Mesenchymal stem cell (in vitro differentiated cells and primary cell): ENCODE measurements at regions not wholly inside any gene's neighbourhood (a gene's known extent, or its start where the extent isn't known, plus 50 kb on each side); places are given as distances from the start of the nearest gene placed in this dataset.

ENCODE experiments used
- DNase-seq: peaks from one replicate; pipeline ENCODE4 v3.0.0-alpha.2; 2013
- H2AFZ ChIP-seq: one replicate; pipeline ENCODE4 v1.6.1; 2013; ENCODE audit warnings: low read depth, mild to moderate bottlenecking, control low read depth, inconsistent platforms, low read length, moderate library complexity
- H2AK5ac ChIP-seq: 2 replicates; pipeline ENCODE4 v1.6.1; 2013; ENCODE audit warnings: low read length, moderate library complexity, mild to moderate bottlenecking, inconsistent platforms; ENCODE audit not compliant: severe bottlenecking
- H2BK120ac ChIP-seq: one replicate; pipeline ENCODE4 v1.6.1; 2013; ENCODE audit warnings: low read depth, mild to moderate bottlenecking, inconsistent platforms, low read length, moderate library complexity
- H2BK12ac ChIP-seq, 2 experiments: one replicate each; pipeline ENCODE4 v1.6.1; 2013; ENCODE audit warnings: inconsistent platforms in 2 of 2, low read length in 2 of 2, mild to moderate bottlenecking in 2 of 2, moderate library complexity in 2 of 2, control low read depth in 1 of 2
- H2BK15ac ChIP-seq: one replicate; pipeline ENCODE4 v1.6.1; 2013; ENCODE audit warnings: mild to moderate bottlenecking, low read depth, inconsistent platforms; ENCODE audit not compliant: poor library complexity, severe bottlenecking
- H2BK5ac ChIP-seq: 2 replicates; pipeline ENCODE4 v1.6.1; 2013; ENCODE audit warnings: low read depth, mild to moderate bottlenecking, low read length, control low read depth, inconsistent platforms; ENCODE audit not compliant: poor library complexity, severe bottlenecking
- H3K14ac ChIP-seq, 2 experiments: one replicate each; pipeline ENCODE4 v1.6.1; 2013; ENCODE audit warnings: inconsistent platforms in 2 of 2, low read length in 2 of 2, control low read depth in 1 of 2, mild to moderate bottlenecking in 1 of 2, moderate library complexity in 1 of 2
- H3K18ac ChIP-seq, 2 experiments: one replicate each; pipeline ENCODE4 v1.6.1; 2013; ENCODE audit warnings: inconsistent platforms in 2 of 2, low read length in 2 of 2, control low read depth in 1 of 2, low read depth in 1 of 2, mild to moderate bottlenecking in 1 of 2
- H3K23ac ChIP-seq, 2 experiments: one replicate each; pipeline ENCODE4 v1.6.1; 2013; ENCODE audit warnings: inconsistent platforms in 2 of 2, low read length in 2 of 2, mild to moderate bottlenecking in 2 of 2, moderate library complexity in 2 of 2, control low read depth in 1 of 2
- H3K27ac ChIP-seq: 2 replicates; pipeline ENCODE4 v1.5.1; 2013; ENCODE audit warnings: mild to moderate bottlenecking, moderate library complexity, low read length, control low read depth, inconsistent platforms; ENCODE audit not compliant: poor library complexity, severe bottlenecking
- H3K27me3 ChIP-seq, 2 experiments: 2 replicates each; pipeline versions ENCODE4 v1.6.1 to v1.7.0; 2013; ENCODE audit warnings: low read length in 2 of 2, mild to moderate bottlenecking in 2 of 2, moderate library complexity in 2 of 2, control low read depth in 1 of 2, inconsistent platforms in 1 of 2; ENCODE audit not compliant: control insufficient read depth in 1 of 2, insufficient read depth in 1 of 2
- H3K36me3 ChIP-seq, 2 experiments: 2 replicates each; pipeline versions ENCODE4 v1.6.1 to v1.7.0; 2013; ENCODE audit warnings: low read length in 2 of 2, control low read depth in 1 of 2, inconsistent platforms in 1 of 2, low read depth in 1 of 2, mild to moderate bottlenecking in 1 of 2; ENCODE audit not compliant: insufficient read depth in 2 of 2, control insufficient read depth in 1 of 2
- H3K4ac ChIP-seq, 2 experiments: one replicate each; pipeline ENCODE4 v1.6.1; 2013; ENCODE audit warnings: inconsistent platforms in 2 of 2, low read length in 2 of 2, mild to moderate bottlenecking in 2 of 2, moderate library complexity in 2 of 2, control low read depth in 1 of 2, low read depth in 1 of 2
- H3K4me1 ChIP-seq: 2 replicates; pipeline ENCODE4 v1.6.1; 2013; ENCODE audit warnings: low read depth, low read length, control low read depth; ENCODE audit not compliant: control insufficient read depth, insufficient read depth
- H3K4me2 ChIP-seq: 2 replicates; pipeline ENCODE4 v1.6.1; 2013; ENCODE audit warnings: low read length, mild to moderate bottlenecking, inconsistent platforms; ENCODE audit not compliant: poor library complexity, severe bottlenecking
- H3K4me3 ChIP-seq, 2 experiments: 2 replicates each; pipeline versions ENCODE4 v1.5.1 to v1.7.0; 2013; ENCODE audit warnings: low read length in 2 of 2, mild to moderate bottlenecking in 2 of 2, control low read depth in 1 of 2, low read depth in 1 of 2; ENCODE audit not compliant: insufficient read depth in 1 of 2
- H3K79me1 ChIP-seq: replicated peaks from 2 replicates; pipeline ENCODE4 v1.6.1; 2013; ENCODE audit warnings: mild to moderate bottlenecking, control low read depth, low read length, inconsistent platforms; ENCODE audit not compliant: poor library complexity, severe bottlenecking
- H3K9ac ChIP-seq: 2 replicates; pipeline ENCODE4 v1.7.0; 2013; ENCODE audit warnings: mild to moderate bottlenecking, low read length, moderate library complexity
- H3K9me3 ChIP-seq: 2 replicates; pipeline ENCODE4 v1.7.0; 2013; ENCODE audit warnings: mild to moderate bottlenecking, low read length; ENCODE audit not compliant: control insufficient read depth
- H4K8ac ChIP-seq: one replicate; pipeline ENCODE4 v1.6.1; 2013; ENCODE audit warnings: inconsistent platforms, mild to moderate bottlenecking, low read length, moderate library complexity
- H4K91ac ChIP-seq: one replicate; pipeline ENCODE4 v1.6.1; 2013; ENCODE audit warnings: mild to moderate bottlenecking, low read length, inconsistent platforms
- WGBS: methylation state at CpG from one replicate; pipeline ENCODE4 v1.1.7; 2013; ENCODE audit warnings: mixed read lengths; 5-methylcytosine and 5-hydroxymethylcytosine counted together

DNA sequence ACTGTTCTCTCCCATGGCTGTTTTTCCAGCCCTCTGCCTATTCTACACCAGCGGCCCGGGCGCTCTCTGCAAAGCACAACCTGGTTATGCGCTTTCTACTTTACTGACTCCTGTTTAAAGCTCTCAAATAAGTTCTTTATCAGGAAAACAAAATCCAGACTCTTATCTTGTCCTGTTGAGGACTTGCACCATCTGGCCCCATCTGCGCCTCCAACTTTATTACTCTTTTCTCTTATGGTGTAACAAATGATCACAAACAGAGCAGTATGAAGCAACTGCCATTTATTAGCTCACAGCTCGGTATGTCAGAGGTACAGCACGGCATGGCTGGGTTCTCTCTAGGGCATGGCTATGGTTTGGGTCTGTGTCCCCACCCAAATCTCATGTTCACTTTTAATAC lies 236.5 kb upstream of the NT5C1B start:
- Histone ChIP-seq H3K9ac (no peak overlapping the region), H3K79me1 (no peaks in the 10 kb centered on the region), H3K36me3 (no peaks in the 10 kb centered on the region), H2AFZ (no peak overlapping the region), H3K4me3 (no peak overlapping the region), H2BK15ac (no peak overlapping the region), H2AK5ac (no peak overlapping the region), H3K9me3 (no peaks in the 10 kb centered on the region), H3K4me2 (no peak overlapping the region), H2BK120ac (no peak overlapping the region), H3K18ac (no peak overlapping the region), H2BK12ac (no peak overlapping the region), H4K8ac (no peak overlapping the region), H2BK5ac (no peak overlapping the region), H3K4me1 (no peaks in the 10 kb centered on the region), H4K91ac (no peak overlapping the region), H3K4ac (no peak overlapping the region), H3K27ac (no peak overlapping the region), H3K27me3 (no peaks in the 10 kb centered on the region), H3K23ac (no peak overlapping the region), H3K14ac (no peak overlapping the region)
- no peak for DNase-seq
- WGBS = 61% methylated on average over 7 of the region's 7 CpGs

DNA sequence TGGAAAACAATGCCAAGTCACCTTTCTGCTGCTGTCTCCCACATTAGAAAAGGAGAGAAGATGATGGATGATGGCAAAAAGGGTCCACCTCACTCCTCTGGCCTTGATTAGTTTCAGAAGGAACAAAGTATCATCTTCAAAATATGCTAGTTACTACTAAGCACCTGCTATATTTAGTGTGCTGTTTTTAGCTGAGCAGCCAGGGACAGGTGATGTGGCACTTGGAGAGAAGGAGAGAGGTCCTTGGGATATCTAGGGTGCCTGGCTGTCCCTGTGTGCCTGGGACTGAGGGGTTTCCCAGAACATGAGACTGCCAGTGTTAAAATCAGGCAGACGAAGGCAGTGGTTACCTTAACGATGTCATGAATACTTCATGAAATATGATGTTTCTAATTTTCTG lies 235.5 kb upstream of the NT5C1B start:
- no peak overlapping the region for H3K4ac ChIP-seq
- H3K4me2 ChIP-seq = no peak overlapping the region
- H3K9me3 ChIP-seq = no peaks in the 10 kb centered on the region
- DNase-seq = no peak
- no peak overlapping the region for H4K91ac ChIP-seq
- no peak overlapping the region for H2AFZ ChIP-seq
- H4K8ac ChIP-seq = no peak overlapping the region
- H3K14ac ChIP-seq = no peak overlapping the region
- no peak overlapping the region for H3K9ac ChIP-seq
- no peak overlapping the region for H3K23ac ChIP-seq
- H3K79me1 ChIP-seq = no peaks in the 10 kb centered on the region
- no peak overlapping the region for H2AK5ac ChIP-seq
- no peaks in the 10 kb centered on the region for H3K4me1 ChIP-seq
- H2BK15ac ChIP-seq = no peak overlapping the region
- H3K27ac ChIP-seq = no peak overlapping the region
- H3K36me3 ChIP-seq = no peaks in the 10 kb centered on the region
- H2BK12ac ChIP-seq = no peak overlapping the region
- 96% methylated on average over 2 of the region's 2 CpGs for WGBS
- H2BK120ac ChIP-seq = no peak overlapping the region
- no peak overlapping the region for H2BK5ac ChIP-seq
- H3K27me3 ChIP-seq = no peaks in the 10 kb centered on the region
- H3K18ac ChIP-seq = peak overlapping the region in 1 of 2 experiments; percentile 2
- no peak overlapping the region for H3K4me3 ChIP-seq

DNA sequence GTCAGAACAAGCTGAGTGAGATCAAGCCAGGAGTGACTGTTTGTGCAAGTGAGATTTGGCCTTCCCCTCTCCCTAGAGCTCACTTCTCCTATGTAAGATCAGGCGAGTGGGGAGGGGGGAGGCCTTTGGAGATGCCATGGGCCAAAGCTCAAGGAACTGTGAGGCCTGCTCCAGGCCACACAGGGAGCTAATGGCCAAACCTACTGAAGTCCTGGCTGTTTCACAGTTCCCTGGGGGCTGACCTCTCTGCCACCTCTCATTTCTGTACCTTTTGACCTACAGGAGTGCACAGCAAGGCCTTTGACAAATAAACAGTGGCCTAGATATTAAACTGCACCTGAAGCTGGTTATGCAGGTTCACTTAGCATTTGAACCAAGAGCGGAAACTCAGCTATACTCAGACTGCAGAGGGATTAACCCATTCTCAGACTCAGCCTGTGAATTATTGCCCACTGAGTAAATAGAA lies 235.0 kb upstream of the NT5C1B start:
- no peak overlapping the region for H3K4me3 ChIP-seq
- H3K18ac ChIP-seq = no peak overlapping the region
- H2BK15ac ChIP-seq = no peak overlapping the region
- no peak overlapping the region for H2BK120ac ChIP-seq
- no peak overlapping the region for H3K14ac ChIP-seq
- H3K9me3 ChIP-seq = no peaks in the 10 kb centered on the region
- no peak overlapping the region for H3K23ac ChIP-seq
- no peak overlapping the region for H3K4me2 ChIP-seq
- no peak overlapping the region for H4K91ac ChIP-seq
- no peak overlapping the region for H3K9ac ChIP-seq
- no peak overlapping the region for H2AFZ ChIP-seq
- no peak overlapping the region for H4K8ac ChIP-seq
- no peaks in the 10 kb centered on the region for H3K79me1 ChIP-seq
- H3K27ac ChIP-seq = no peak overlapping the region
- no peak for DNase-seq
- no peaks in the 10 kb centered on the region for H3K36me3 ChIP-seq
- H3K4ac ChIP-seq = peak overlapping the region in 1 of 2 experiments; percentile 19
- no peak overlapping the region for H2AK5ac ChIP-seq
- H2BK5ac ChIP-seq = no peak overlapping the region
- 0% methylated on average over 1 of the region's 2 CpGs for WGBS
- H3K4me1 ChIP-seq = no peaks in the 10 kb centered on the region
- H2BK12ac ChIP-seq = no peak overlapping the region
- no peaks in the 10 kb centered on the region for H3K27me3 ChIP-seq

DNA sequence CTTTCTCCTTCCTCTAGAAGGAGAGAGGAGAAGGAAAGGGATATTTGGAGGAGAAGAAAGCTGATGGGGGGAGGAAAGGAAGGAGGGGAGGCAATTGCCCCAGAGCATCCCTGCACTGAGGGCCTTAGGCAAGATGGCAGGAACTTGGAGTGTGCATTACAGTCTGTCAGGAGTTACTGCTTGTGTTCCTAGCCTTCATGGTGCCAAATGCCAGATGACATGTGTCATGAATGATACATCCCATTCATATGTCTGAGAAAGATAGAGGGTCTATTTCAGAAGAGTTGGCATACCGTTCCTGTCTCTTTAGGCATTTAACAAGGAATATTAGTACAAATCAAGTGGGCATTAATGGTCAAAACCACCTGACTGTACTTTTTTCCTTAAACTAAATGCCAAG lies 232.1 kb upstream of the NT5C1B start:
- Histone ChIP-seq H2AK5ac (no peak overlapping the region), H3K4me2 (no peak overlapping the region), H3K18ac (no peak overlapping the region), H3K4me3 (no peak overlapping the region), H2AFZ (no peak overlapping the region), H4K8ac (no peak overlapping the region), H3K14ac (no peak overlapping the region), H3K4ac (no peak overlapping the region), H2BK5ac (no peak overlapping the region), H2BK12ac (no peak overlapping the region), H2BK120ac (no peak overlapping the region), H3K9ac (no peak overlapping the region), H2BK15ac (no peak overlapping the region), H3K9me3 (no peaks in the 10 kb centered on the region), H3K23ac (no peak overlapping the region), H3K27ac (no peak overlapping the region), H3K4me1 (no peaks in the 10 kb centered on the region), H3K79me1 (no peaks in the 10 kb centered on the region), H3K27me3 (no peaks in the 10 kb centered on the region), H3K36me3 (no peaks in the 10 kb centered on the region), H4K91ac (no peak overlapping the region)
- no peak for DNase-seq
- 100% methylated on average over 1 of the region's 1 CpG for WGBS
